Sigmoid colon (tissue), 4 donors: ENCODE measurements at regions not wholly inside any gene's neighbourhood (a gene's known extent, or its start where the extent isn't known, plus 50 kb on each side); places are given as distances from the start of the nearest gene placed in this dataset.

ENCODE experiments used
- CTCF ChIP-seq, 4 experiments: fragments of 450-650 bp in 3 of 4; fragments of 200-600 bp in 1 of 4; IDR thresholded peaks; one replicate each; pipeline ENCODE4 v1.5.1; 2016 to 2019; ENCODE audit warnings: antibody characterized with exemption in 4 of 4, mild to moderate bottlenecking in 3 of 4, moderate library complexity in 2 of 4
- EP300 ChIP-seq, 4 donors: sonication (generic); formaldehyde crosslinking; IDR thresholded peaks; one replicate each; pipeline ENCODE4 v1.6.1; 2017; ENCODE audit warnings: antibody characterized with exemption in 4 of 4
- POLR2A ChIP-seq, 2 donors: fragments of 450-650 bp; IDR thresholded peaks; one replicate each; pipeline ENCODE4 v1.6.1; 2016; ENCODE audit warnings: antibody characterized with exemption in 2 of 2, mild to moderate bottlenecking in 2 of 2, moderate library complexity in 2 of 2

DNA sequence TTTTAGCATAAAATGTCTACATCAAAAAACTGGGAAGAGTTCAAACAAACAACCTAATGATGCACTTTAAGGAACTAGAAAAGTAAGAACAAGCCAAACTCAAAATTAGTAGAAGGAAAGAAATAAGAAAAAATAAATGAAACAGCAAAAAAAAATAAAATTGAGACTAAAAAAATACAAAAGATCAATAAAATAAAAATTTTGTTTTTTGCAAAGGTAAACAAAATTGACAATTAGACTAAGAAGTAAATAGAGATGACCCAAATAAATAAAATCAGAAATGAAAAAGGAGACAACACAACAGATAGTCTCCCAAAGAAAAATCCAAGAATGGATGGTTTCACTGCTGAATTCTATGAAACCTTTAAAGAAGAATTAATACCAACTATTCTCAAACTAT, 89.6 kb upstream of the MME start:
- TF ChIP-seq CTCF (IDR thresholded peaks at IDR 0.05) (no peak), EP300 (IDR thresholded peaks at IDR 0.05) (no peak), POLR2A (IDR thresholded peaks at IDR 0.05) (no peak)
